SH-SY5Y (cell line): ENCODE measurements at regions not wholly inside any gene's neighbourhood (a gene's known extent, or its start where the extent isn't known, plus 50 kb on each side); places are given as distances from the start of the nearest gene placed in this dataset.

Source experiments
- GATA2 ChIP-seq: IDR thresholded peaks from 2 replicates; pipeline ENCODE4 v1.6.1; 2011; ENCODE audit warnings: mild to moderate bottlenecking, low read depth, low read length
- GATA3 ChIP-seq: IDR thresholded peaks from 2 replicates; pipeline ENCODE4 v1.6.1; 2011; ENCODE audit warnings: low read depth, mild to moderate bottlenecking, low read length, moderate library complexity

GRCh38 chr2:198339116-198339515 lies 534.7 kb downstream of the PLCL1 start:
- TF ChIP-seq GATA3 (no peak), GATA2 (no peak)
